GM12864 (cell line): ENCODE measurements at regions not wholly inside any gene's neighbourhood (a gene's known extent, or its start where the extent isn't known, plus 50 kb on each side); places are given as distances from the start of the nearest gene placed in this dataset.

Experiments
- DNase-seq: peaks from one replicate; pipeline ENCODE4 v3.0.0-alpha.2; 2011; ENCODE audit warnings: low read depth
- H3K4me3 ChIP-seq: 2 replicates; pipeline ENCODE4 v1.5.1; 2011; ENCODE audit warnings: mild to moderate bottlenecking, low read depth, low read length, control low read depth
- CTCF ChIP-seq: IDR thresholded peaks from 2 replicates; pipeline ENCODE4 v1.5.1; 2011; ENCODE audit warnings: low read depth, mild to moderate bottlenecking, moderate library complexity, low read length, control low read depth, inconsistent platforms; ENCODE audit errors: missing control alignments

DNA sequence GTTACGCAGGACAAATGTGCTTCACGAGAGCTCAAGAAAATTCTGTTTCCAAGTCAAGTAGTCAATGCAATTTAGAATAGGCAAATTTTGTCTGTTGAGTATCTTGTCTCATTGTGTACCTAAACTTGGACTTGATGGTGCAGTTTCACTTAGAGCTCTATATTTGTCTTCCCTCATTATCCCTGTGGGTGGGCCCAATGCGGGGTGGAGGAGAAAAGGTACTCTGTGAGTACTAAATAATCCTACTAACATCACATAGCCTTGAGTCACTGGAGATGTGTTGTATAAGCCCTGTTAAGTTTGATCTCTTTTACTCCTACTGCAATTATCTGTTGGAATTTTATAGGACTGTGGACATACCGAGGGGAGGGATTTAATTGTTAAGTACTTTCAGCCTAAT lies 331.2 kb downstream of the METTL15 start:
- TF ChIP-seq CTCF: no peak
- DNase-seq: no peak
- no peak overlapping the region for H3K4me3 ChIP-seq

DNA sequence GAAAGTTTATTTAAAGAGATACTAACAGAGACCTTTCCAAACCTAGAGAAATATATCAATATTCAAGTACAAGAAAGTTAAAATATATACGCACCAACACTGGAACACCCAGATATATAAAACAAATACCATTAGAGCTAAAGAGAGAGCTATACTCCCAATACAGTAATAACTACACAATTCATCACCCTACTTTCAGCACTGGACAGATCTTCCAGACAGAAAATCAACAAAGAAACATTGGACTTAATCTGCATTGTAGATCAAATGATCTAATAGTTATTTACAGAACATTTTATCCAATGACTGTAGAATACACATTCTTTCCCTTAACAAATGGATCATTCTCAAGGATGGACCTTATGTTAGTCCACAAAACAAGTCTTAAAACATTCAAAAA lies 311.9 kb downstream of the METTL15 start:
- H3K4me3 ChIP-seq: no peak overlapping the region
- no peak for DNase-seq
- TF ChIP-seq CTCF: no peak

GRCh38 chr11:28417601-28418323 lies 309.6 kb downstream of the METTL15 start:
- no peak for DNase-seq
- TF ChIP-seq CTCF: no peak
- no peak overlapping the region for H3K4me3 ChIP-seq

DNA sequence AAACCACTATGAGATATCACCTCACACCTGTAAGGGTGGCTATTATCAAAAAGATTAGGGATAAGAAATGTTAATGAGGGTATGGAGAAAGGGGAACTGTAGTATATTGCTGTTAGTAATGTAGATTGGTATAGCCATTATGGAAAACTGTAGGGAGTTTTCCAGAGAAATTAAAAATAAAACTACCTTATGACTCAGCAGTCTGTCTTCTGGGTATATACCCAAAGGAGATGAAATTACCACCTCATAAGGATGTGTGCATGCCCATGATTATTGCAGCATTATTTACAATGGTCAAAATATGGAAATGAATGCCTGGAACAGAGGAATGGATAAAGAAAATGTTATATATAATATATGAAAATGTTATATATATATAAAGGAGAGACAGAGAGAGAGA lies 303.8 kb downstream of the METTL15 start:
- no peak overlapping the region for H3K4me3 ChIP-seq
- no peak for DNase-seq
- no peak for TF ChIP-seq CTCF

- no peak for TF ChIP-seq CTCF
- no peak overlapping the region for H3K4me3 ChIP-seq
- no peak for DNase-seq
Measured at GRCh38 chr11:28401446-28401845, 293.3 kb downstream of the METTL15 start.

GRCh38 chr11:28400331-28401100 lies 292.3 kb downstream of the METTL15 start:
- H3K4me3 ChIP-seq: no peak overlapping the region
- TF ChIP-seq CTCF: no peak
- no peak for DNase-seq
